ENCODE measurements at regions not wholly inside any gene's neighbourhood (a gene's known extent, or its start where the extent isn't known, plus 50 kb on each side); places are given as distances from the start of the nearest gene placed in this dataset.

- POLR2A ChIA-PET, result no interaction called here
- intact Hi-C loops (cut with micrococcal nuclease), result no loop called here
- Histone ChIP-seq H3K27ac (ENCODE audit: low read depth, low read length) (no peak overlapping the region), H3K79me2 (ENCODE audit: insufficient read depth, low read length) (no peaks in the 10 kb centered on the region), H3K9me3 (ENCODE audit: control insufficient read depth in 1 of 2, insufficient read depth in 1 of 2, low read depth in 1 of 2, low read length in 2 of 2) (no peaks in the 10 kb centered on the region), H3K4me1 (ENCODE audit: control insufficient read depth in 1 of 2, insufficient read depth in 2 of 2, low read length in 2 of 2) (no peaks in the 10 kb centered on the region), H3K4me3 (replicated peaks in 1 of 2; ENCODE audit: low read depth in 1 of 2, low read length in 2 of 2) (no peak overlapping the region), H3K9me2 (ENCODE audit: insufficient read depth) (no peaks in the 10 kb centered on the region), H3K27me3 (ENCODE audit: insufficient read depth, low read length) (no peaks in the 10 kb centered on the region), H3K9ac (ENCODE audit: low read length) (no peak overlapping the region), H3K36me3 (ENCODE audit: control insufficient read depth in 1 of 2, insufficient read depth in 2 of 2, low read length in 2 of 2) (no peaks in the 10 kb centered on the region), H3K4me2 (ENCODE audit: low read length) (no peak overlapping the region), H2AFZ (ENCODE audit: low read depth, low read length, poor library complexity, severe bottlenecking) (no peak overlapping the region), H4K20me1 (ENCODE audit: insufficient read depth) (no peaks in the 10 kb centered on the region)
- no peak for ATAC-seq
- no peak for TF ChIP-seq YY1 (IDR thresholded peaks at IDR 0.05; ENCODE audit: extremely low read depth, insufficient replicate concordance, low read depth, low read length)
- TF ChIP-seq CTCF (IDR thresholded peaks at IDR 0.05 in 2 of 3, conservative IDR thresholded peaks at IDR 0.05 in 1 of 3; ENCODE audit: borderline replicate concordance in 1 of 3, insufficient read depth in 1 of 3, low read depth in 2 of 3, low read length in 2 of 3), result peak in 1 of 3 experiments; percentile 30; a peak in 1 of 6 replicates
- 0 out of 2 replicates have a peak, but pooled peaks have one; percentile 5 for TF ChIP-seq RAD21 (IDR thresholded peaks at IDR 0.05; ENCODE audit: low read depth)
- no peak for DNase-seq (ENCODE audit: low read depth, low spot score)
- RAD21 ChIA-PET (ENCODE audit: low non-redundant PET in 1 of 2, low total read pairs in 2 of 2, uncharacterized antibody in 2 of 2, unreplicated experiment in 2 of 2), result no interaction called here
- CTCF ChIA-PET, result no interaction called here
- BruUV-seq (replicated peaks), result no TSS peak
Measured at GRCh38 chr7:33673029-33673700, 232.2 kb upstream of the BMPER start.

DNA sequence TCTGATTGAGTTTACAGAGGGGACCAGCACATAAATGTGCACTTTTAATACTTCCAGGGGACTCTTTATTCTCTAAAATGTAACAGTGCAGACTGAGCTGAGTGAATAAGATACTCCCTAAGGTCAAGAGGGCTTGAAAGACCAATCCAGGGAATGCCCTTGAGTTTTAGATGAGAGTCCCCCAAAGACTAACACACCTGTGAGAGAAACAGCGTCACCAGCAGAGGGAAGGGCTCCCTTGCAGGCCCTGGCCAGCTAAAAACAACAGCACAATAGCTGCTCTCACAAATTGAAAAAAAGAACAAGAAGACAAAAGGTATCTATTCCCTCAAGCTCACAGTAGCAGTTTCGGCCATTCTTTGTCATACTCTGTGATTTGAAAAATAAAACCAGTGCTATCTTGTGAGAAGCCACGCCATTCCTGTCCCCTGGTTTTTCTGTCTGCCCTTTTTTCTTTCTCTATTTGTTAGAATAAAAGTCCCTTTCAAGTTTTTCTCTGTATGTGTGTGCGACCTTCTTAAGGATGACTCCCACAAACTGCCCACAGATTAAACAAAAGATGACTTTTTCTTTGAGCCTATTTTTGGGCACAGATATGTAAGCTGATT, 230.4 kb upstream of the BMPER start:
- no peak for DNase-seq (ENCODE audit: low read depth, low spot score)
- ATAC-seq, result no peak

More for the DNA sequence above, 230.4 kb upstream of the BMPER start:
- ChIA-PET RAD21 (ENCODE audit: low non-redundant PET in 1 of 2, low total read pairs in 2 of 2, uncharacterized antibody in 2 of 2, unreplicated experiment in 2 of 2) (no interaction called here), POLR2A (no interaction called here), CTCF (no interaction called here)
- Histone ChIP-seq H3K79me2 (ENCODE audit: insufficient read depth, low read length) (no peaks in the 10 kb centered on the region), H3K9me3 (ENCODE audit: control insufficient read depth in 1 of 2, insufficient read depth in 1 of 2, low read depth in 1 of 2, low read length in 2 of 2) (no peaks in the 10 kb centered on the region), H3K9ac (ENCODE audit: low read length) (no peak overlapping the region), H4K20me1 (ENCODE audit: insufficient read depth) (no peaks in the 10 kb centered on the region), H3K36me3 (ENCODE audit: control insufficient read depth in 1 of 2, insufficient read depth in 2 of 2, low read length in 2 of 2) (no peaks in the 10 kb centered on the region), H3K9me2 (ENCODE audit: insufficient read depth) (no peaks in the 10 kb centered on the region), H2AFZ (ENCODE audit: low read depth, low read length, poor library complexity, severe bottlenecking) (no peak overlapping the region), H3K27me3 (ENCODE audit: insufficient read depth, low read length) (no peaks in the 10 kb centered on the region), H3K27ac (ENCODE audit: low read depth, low read length) (no peak overlapping the region), H3K4me3 (replicated peaks in 1 of 2; ENCODE audit: low read depth in 1 of 2, low read length in 2 of 2) (no peak overlapping the region), H3K4me1 (ENCODE audit: control insufficient read depth in 1 of 2, insufficient read depth in 2 of 2, low read length in 2 of 2) (no peaks in the 10 kb centered on the region), H3K4me2 (ENCODE audit: low read length) (no peak overlapping the region)
- intact Hi-C loops (cut with micrococcal nuclease), result no loop called here
- TF ChIP-seq JUND (IDR thresholded peaks at IDR 0.05), result no peak
- no TSS peak for BruUV-seq (replicated peaks)

Data from HCT116 (cell line).